Liver (tissue), 8 donors: ENCODE measurements at regions not wholly inside any gene's neighbourhood (a gene's known extent, or its start where the extent isn't known, plus 50 kb on each side); places are given as distances from the start of the nearest gene placed in this dataset.

ENCODE experiments used
- DNase-seq: peaks from one replicate; pipeline ENCODE4 v3.0.0-alpha.2; 2017; ENCODE audit warnings: low spot score
- H3K27ac ChIP-seq, 2 donors: one replicate each; pipeline ENCODE4 v1.7.0; 2013; ENCODE audit warnings: inconsistent platforms in 2 of 2, low read length in 2 of 2, control low read depth in 1 of 2, low read depth in 1 of 2, mild to moderate bottlenecking in 1 of 2
- H3K27me3 ChIP-seq, 4 donors: one replicate each; pipeline versions ENCODE4 v1.6.1 to v1.7.0; 2013; ENCODE audit warnings: low read length in 3 of 4, inconsistent platforms in 1 of 4, mild to moderate bottlenecking in 1 of 4, moderate library complexity in 1 of 4; ENCODE audit not compliant: control insufficient read depth in 4 of 4, insufficient read depth in 4 of 4
- H3K36me3 ChIP-seq, 4 donors: one replicate each; pipeline versions ENCODE4 v1.6.1 to v1.7.0; 2013; ENCODE audit warnings: low read length in 3 of 4, mild to moderate bottlenecking in 3 of 4, low read depth in 1 of 4, moderate library complexity in 1 of 4; ENCODE audit not compliant: control insufficient read depth in 4 of 4, insufficient read depth in 3 of 4
- H3K4me1 ChIP-seq, 4 donors: one replicate each; pipeline versions ENCODE4 v1.6.1 to v1.7.0; 2013; ENCODE audit warnings: low read length in 3 of 4, mild to moderate bottlenecking in 3 of 4, moderate library complexity in 1 of 4; ENCODE audit not compliant: control insufficient read depth in 4 of 4, insufficient read depth in 4 of 4
- H3K4me3 ChIP-seq, 3 donors: one replicate each; pipeline versions ENCODE4 v1.6.1 to v1.7.0; 2013; ENCODE audit warnings: low read length in 3 of 3, control low read depth in 1 of 3, low read depth in 1 of 3, mild to moderate bottlenecking in 1 of 3
- H3K9ac ChIP-seq, 2 donors: one replicate each; pipeline ENCODE4 v1.7.0; 2013; ENCODE audit warnings: low read length in 2 of 2, mild to moderate bottlenecking in 2 of 2, moderate library complexity in 2 of 2, control low read depth in 1 of 2, low read depth in 1 of 2
- H3K9me3 ChIP-seq, 4 donors: one replicate each; pipeline versions ENCODE4 v1.6.1 to v1.7.0; 2013; ENCODE audit warnings: low read length in 3 of 4; ENCODE audit not compliant: control insufficient read depth in 4 of 4
- ATF3 ChIP-seq: IDR thresholded peaks from 2 replicates; pipeline ENCODE4 v1.6.1; 2016; ENCODE audit warnings: antibody characterized with exemption
- CTCF ChIP-seq: fragments of 150-350 bp; IDR thresholded peaks from 2 replicates; pipeline ENCODE4 v1.5.1; 2017; ENCODE audit warnings: improper control_type of control experiment, low read depth, low read length; ENCODE audit not compliant: missing input control
- EGR1 ChIP-seq, 2 donors: IDR thresholded peaks; 2 replicates each; pipeline ENCODE4 v1.6.1; 2016 to 2018; ENCODE audit warnings: antibody characterized with exemption in 2 of 2, low read depth in 2 of 2
- FOXA1 ChIP-seq: IDR thresholded peaks from 2 replicates; pipeline ENCODE4 v1.6.1; 2016; ENCODE audit warnings: antibody characterized with exemption
- FOXA2 ChIP-seq: IDR thresholded peaks from 2 replicates; pipeline ENCODE4 v1.6.1; 2016; ENCODE audit warnings: antibody characterized with exemption
- GABPA ChIP-seq, 2 donors: IDR thresholded peaks in 1 of 2; conservative IDR thresholded peaks in 1 of 2; 2 replicates each; pipeline ENCODE4 v1.6.1; 2016; ENCODE audit warnings: antibody characterized with exemption in 2 of 2, mild to moderate bottlenecking in 1 of 2, moderate library complexity in 1 of 2
- HNF4A ChIP-seq, 2 donors: conservative IDR thresholded peaks; 2 replicates each; pipeline ENCODE4 v1.6.1; 2016; ENCODE audit warnings: antibody characterized with exemption in 2 of 2, mild to moderate bottlenecking in 2 of 2
- HNF4G ChIP-seq: IDR thresholded peaks from 2 replicates; pipeline ENCODE4 v1.6.1; 2016; ENCODE audit warnings: antibody characterized with exemption
- JUND ChIP-seq, 2 donors: IDR thresholded peaks; 2 replicates each; pipeline ENCODE4 v1.6.1; 2016; ENCODE audit warnings: antibody characterized with exemption in 2 of 2
- MAX ChIP-seq: IDR thresholded peaks from 2 replicates; pipeline ENCODE4 v1.6.1; 2016; ENCODE audit warnings: antibody characterized with exemption
- NR2F2 ChIP-seq: IDR thresholded peaks from 2 replicates; pipeline ENCODE4 v1.6.1; 2016; ENCODE audit warnings: antibody characterized with exemption
- RAD21 ChIP-seq, 2 donors: IDR thresholded peaks; 2 replicates each; pipeline ENCODE4 v1.6.1; 2016; ENCODE audit warnings: antibody characterized with exemption in 2 of 2, mild to moderate bottlenecking in 2 of 2
- REST ChIP-seq: IDR thresholded peaks from 2 replicates; pipeline ENCODE4 v1.6.1; 2016; ENCODE audit warnings: antibody characterized with exemption, mild to moderate bottlenecking
- RXRA ChIP-seq, 2 donors: IDR thresholded peaks; 2 replicates each; pipeline ENCODE4 v1.6.1; 2017 to 2018; ENCODE audit warnings: antibody characterized with exemption in 2 of 2, mild to moderate bottlenecking in 1 of 2
- SP1 ChIP-seq: IDR thresholded peaks from 2 replicates; pipeline ENCODE4 v1.6.1; 2018; ENCODE audit warnings: antibody characterized with exemption, mild to moderate bottlenecking
- TAF1 ChIP-seq: conservative IDR thresholded peaks from 2 replicates; pipeline ENCODE4 v1.6.1; 2016; ENCODE audit warnings: antibody characterized with exemption, mild to moderate bottlenecking
- YY1 ChIP-seq: IDR thresholded peaks from 2 replicates; pipeline ENCODE4 v1.6.1; 2016; ENCODE audit warnings: antibody characterized with exemption, mild to moderate bottlenecking
- ZBTB33 ChIP-seq: IDR thresholded peaks from 2 replicates; pipeline ENCODE4 v1.6.1; 2016; ENCODE audit warnings: antibody characterized with exemption
- WGBS: extraction: QIAGEN DNeasy Blood & Tissue Kit; methylation state at CpG from one replicate; pipeline ENCODE4 v1.1.7; 2013; 5-methylcytosine and 5-hydroxymethylcytosine counted together
- donor health status: healthy.
- donor health status: healthy.
- donor health status: healthy.
- donor health status: healthy.
- donor health status: healthy.

GRCh38 chr1:56189454-56189853 lies 389.9 kb downstream of the PLPP3 start:
- WGBS = 77% methylated on average over 2 of the region's 2 CpGs
- Histone ChIP-seq H3K9me3 (no peaks in the 10 kb centered on the region), H3K9ac (no peak overlapping the region), H3K4me1 (no peaks in the 10 kb centered on the region), H3K36me3 (no peaks in the 10 kb centered on the region), H3K4me3 (no peak overlapping the region), H3K27ac (no peak overlapping the region), H3K27me3 (no peaks in the 10 kb centered on the region)
- no peak for DNase-seq
- TF ChIP-seq YY1 (no peak), HNF4A (conservative IDR thresholded peaks at IDR 0.05) (no peak), CTCF (no peak), SP1 (no peak), JUND (IDR thresholded peaks at IDR 0.05) (no peak), NR2F2 (no peak), HNF4G (no peak), MAX (no peak), GABPA (IDR thresholded peaks at IDR 0.05 in 1 of 2, conservative IDR thresholded peaks at IDR 0.05 in 1 of 2) (no peak), RXRA (IDR thresholded peaks at IDR 0.05) (no peak), FOXA1 (no peak), ZBTB33 (no peak), RAD21 (IDR thresholded peaks at IDR 0.05) (no peak), REST (no peak), ATF3 (no peak), TAF1 (no peak), FOXA2 (no peak), EGR1 (IDR thresholded peaks at IDR 0.05; ENCODE audit: low read depth in 2 of 2) (no peak)

GRCh38 chr1:56188855-56189254 lies 390.5 kb downstream of the PLPP3 start:
- Histone ChIP-seq H3K27me3 (no peaks in the 10 kb centered on the region), H3K9ac (no peak overlapping the region)
- WGBS = 74% methylated on average over 3 of the region's 3 CpGs

More at GRCh38 chr1:56188855-56189254, 390.5 kb downstream of the PLPP3 start:
- Histone ChIP-seq H3K4me1 (no peaks in the 10 kb centered on the region), H3K27ac (no peak overlapping the region), H3K4me3 (no peak overlapping the region), H3K9me3 (no peaks in the 10 kb centered on the region), H3K36me3 (no peaks in the 10 kb centered on the region)
- DNase-seq = no peak
- TF ChIP-seq RAD21 (IDR thresholded peaks at IDR 0.05) = no peak
- TF ChIP-seq RXRA (IDR thresholded peaks at IDR 0.05) = no peak
- TF ChIP-seq FOXA1 = no peak
- TF ChIP-seq TAF1 = no peak
- TF ChIP-seq FOXA2 = no peak
- no peak for TF ChIP-seq YY1
- TF ChIP-seq MAX = no peak
- no peak for TF ChIP-seq HNF4A (conservative IDR thresholded peaks at IDR 0.05)
- TF ChIP-seq SP1 = no peak
- no peak for TF ChIP-seq ATF3
- TF ChIP-seq JUND (IDR thresholded peaks at IDR 0.05) = no peak
- TF ChIP-seq NR2F2 = no peak
- no peak for TF ChIP-seq EGR1 (IDR thresholded peaks at IDR 0.05; ENCODE audit: low read depth in 2 of 2)
- TF ChIP-seq REST = no peak
